ENCODE measurements at regions not wholly inside any gene's neighbourhood (a gene's known extent, or its start where the extent isn't known, plus 50 kb on each side); places are given as distances from the start of the nearest gene placed in this dataset.

- BruUV-seq (replicated peaks): no TSS peak
- intact Hi-C loops (cut with micrococcal nuclease; ENCODE audit: unreplicated experiment): no loop called here
- CTCF ChIA-PET: no interaction called here
Observed at GRCh38 chr13:75132701-75133695, 349.0 kb downstream of the TBC1D4 start.

GRCh38 chr13:75129331-75129730 lies 352.6 kb downstream of the TBC1D4 start:
- intact Hi-C loops (cut with micrococcal nuclease; ENCODE audit: unreplicated experiment): no loop called here
- TF ChIP-seq, protein P1, sequence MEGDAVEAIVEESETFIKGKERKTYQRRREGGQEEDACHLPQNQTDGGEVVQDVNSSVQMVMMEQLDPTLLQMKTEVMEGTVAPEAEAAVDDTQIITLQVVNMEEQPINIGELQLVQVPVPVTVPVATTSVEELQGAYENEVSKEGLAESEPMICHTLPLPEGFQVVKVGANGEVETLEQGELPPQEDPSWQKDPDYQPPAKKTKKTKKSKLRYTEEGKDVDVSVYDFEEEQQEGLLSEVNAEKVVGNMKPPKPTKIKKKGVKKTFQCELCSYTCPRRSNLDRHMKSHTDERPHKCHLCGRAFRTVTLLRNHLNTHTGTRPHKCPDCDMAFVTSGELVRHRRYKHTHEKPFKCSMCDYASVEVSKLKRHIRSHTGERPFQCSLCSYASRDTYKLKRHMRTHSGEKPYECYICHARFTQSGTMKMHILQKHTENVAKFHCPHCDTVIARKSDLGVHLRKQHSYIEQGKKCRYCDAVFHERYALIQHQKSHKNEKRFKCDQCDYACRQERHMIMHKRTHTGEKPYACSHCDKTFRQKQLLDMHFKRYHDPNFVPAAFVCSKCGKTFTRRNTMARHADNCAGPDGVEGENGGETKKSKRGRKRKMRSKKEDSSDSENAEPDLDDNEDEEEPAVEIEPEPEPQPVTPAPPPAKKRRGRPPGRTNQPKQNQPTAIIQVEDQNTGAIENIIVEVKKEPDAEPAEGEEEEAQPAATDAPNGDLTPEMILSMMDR (conservative IDR thresholded peaks at IDR 0.05; ENCODE audit: low read depth, low read length): no peak
- no peak for TF ChIP-seq EZH2 (IDR thresholded peaks at IDR 0.05; ENCODE audit: borderline replicate concordance, low read depth, low read length, poor library complexity, severe bottlenecking)
- H3K9me3 ChIP-seq (ENCODE audit: low read depth, low read length, poor library complexity, severe bottlenecking): no peaks in the 10 kb centered on the region
- H3K27me3 ChIP-seq (replicated peaks; ENCODE audit: insufficient read depth, low read depth, low read length, poor library complexity): no peaks in the 10 kb centered on the region
- H3K4me1 ChIP-seq (ENCODE audit: insufficient read depth, low read length, poor library complexity, severe bottlenecking): no peaks in the 10 kb centered on the region
- DNase-seq (ENCODE audit: low spot score): no peak
- H3K36me3 ChIP-seq (ENCODE audit: insufficient read depth, low read length, poor library complexity, severe bottlenecking): no peaks in the 10 kb centered on the region
- H3K27ac ChIP-seq (ENCODE audit: low read depth, low read length, poor library complexity, severe bottlenecking): no peak overlapping the region
- POLR2A ChIA-PET (ENCODE audit: low non-redundant PET): no interaction called here
- CTCF ChIA-PET: no interaction called here
- no TSS peak for BruUV-seq (replicated peaks)
- no peak overlapping the region for H3K4me3 ChIP-seq (ENCODE audit: low read depth, low read length, poor library complexity, severe bottlenecking)

More at GRCh38 chr13:75132701-75133695, 349.0 kb downstream of the TBC1D4 start:
- H3K9me3 ChIP-seq (ENCODE audit: low read depth, low read length, poor library complexity, severe bottlenecking): peaks cover 4% of the 10 kb centered on the region
- no peaks in the 10 kb centered on the region for H3K36me3 ChIP-seq (ENCODE audit: insufficient read depth, low read length, poor library complexity, severe bottlenecking)
- H3K4me1 ChIP-seq (ENCODE audit: insufficient read depth, low read length, poor library complexity, severe bottlenecking): no peaks in the 10 kb centered on the region
- no peak overlapping the region for H3K27ac ChIP-seq (ENCODE audit: low read depth, low read length, poor library complexity, severe bottlenecking)
- POLR2A ChIA-PET (ENCODE audit: low non-redundant PET): no interaction called here
- no peak overlapping the region for H3K4me3 ChIP-seq (ENCODE audit: low read depth, low read length, poor library complexity, severe bottlenecking)
- no peak for DNase-seq (ENCODE audit: low spot score)
- TF ChIP-seq, protein P1 (conservative IDR thresholded peaks at IDR 0.05; ENCODE audit: low read depth, low read length): no peak
- no peaks in the 10 kb centered on the region for H3K27me3 ChIP-seq (replicated peaks; ENCODE audit: insufficient read depth, low read depth, low read length, poor library complexity)

GRCh38 chr13:75124415-75124814 lies 357.6 kb downstream of the TBC1D4 start:
- intact Hi-C loops (cut with micrococcal nuclease; ENCODE audit: unreplicated experiment): no loop called here
- H3K27ac ChIP-seq (ENCODE audit: low read depth, low read length, poor library complexity, severe bottlenecking): no peak overlapping the region
- H3K36me3 ChIP-seq (ENCODE audit: insufficient read depth, low read length, poor library complexity, severe bottlenecking): no peaks in the 10 kb centered on the region
- H3K9me3 ChIP-seq (ENCODE audit: low read depth, low read length, poor library complexity, severe bottlenecking): no peaks in the 10 kb centered on the region
- H3K27me3 ChIP-seq (replicated peaks; ENCODE audit: insufficient read depth, low read depth, low read length, poor library complexity): no peaks in the 10 kb centered on the region
- no peak for TF ChIP-seq EZH2 (IDR thresholded peaks at IDR 0.05; ENCODE audit: borderline replicate concordance, low read depth, low read length, poor library complexity, severe bottlenecking)
- TF ChIP-seq, protein P1 (conservative IDR thresholded peaks at IDR 0.05; ENCODE audit: low read depth, low read length): no peak
- no TSS peak for BruUV-seq (replicated peaks)
- no peak overlapping the region for H3K4me3 ChIP-seq (ENCODE audit: low read depth, low read length, poor library complexity, severe bottlenecking)
- ChIA-PET CTCF (no interaction called here), POLR2A (ENCODE audit: low non-redundant PET) (no interaction called here)
- no peaks in the 10 kb centered on the region for H3K4me1 ChIP-seq (ENCODE audit: insufficient read depth, low read length, poor library complexity, severe bottlenecking)
- DNase-seq (ENCODE audit: low spot score): no peak
